ENCODE measurements at regions not wholly inside any gene's neighbourhood (a gene's known extent, or its start where the extent isn't known, plus 50 kb on each side); places are given as distances from the start of the nearest gene placed in this dataset.

DNA sequence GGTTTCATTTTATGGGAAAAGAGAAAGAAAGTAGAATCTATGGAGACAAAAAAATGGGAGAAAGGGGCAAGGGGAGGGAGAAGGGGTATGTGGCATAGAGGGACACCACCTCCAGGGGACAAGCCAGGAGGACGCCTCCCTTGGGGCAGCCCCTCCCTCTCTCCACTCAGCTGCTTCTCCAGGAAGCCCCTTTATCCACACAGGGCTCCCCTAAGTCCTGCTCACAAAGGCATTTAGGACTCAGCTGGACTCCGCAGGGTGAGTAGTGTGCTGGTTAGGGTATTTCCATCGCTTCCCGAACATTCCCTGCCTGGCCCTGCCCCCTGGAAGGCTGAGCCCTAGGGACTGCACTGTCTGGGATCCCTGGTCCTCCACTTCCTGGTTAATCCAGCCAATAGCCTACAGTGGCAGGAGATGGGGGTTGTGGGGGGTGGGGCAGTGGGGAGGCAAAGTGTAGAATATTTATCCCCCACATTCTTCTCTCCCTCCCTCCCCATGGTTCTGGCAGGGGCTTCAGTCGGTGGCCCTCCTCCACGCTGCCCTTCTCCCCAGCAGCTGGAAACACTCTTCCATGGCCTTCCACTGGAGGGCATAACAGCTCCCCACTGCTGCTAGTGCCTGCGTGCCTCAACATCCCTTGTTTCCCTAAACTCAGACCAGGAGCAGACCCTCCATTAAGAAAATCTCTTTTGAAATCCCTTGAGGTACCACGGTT, 84.8 kb downstream of the SNX5 start (continued):
- TF ChIP-seq ZNF788 (CRISPR knock-in tag; IDR thresholded peaks at IDR 0.05; ENCODE audit: borderline replicate concordance) = no peak
- no peak for TF ChIP-seq MXD4 (CRISPR knock-in tag; IDR thresholded peaks at IDR 0.05)
- TF ChIP-seq RAD21 (CRISPR knock-in tag; IDR thresholded peaks at IDR 0.05) = 0 out of 2 replicates have a peak, but pooled peaks have one; percentile 9
- TF ChIP-seq KLF6 (CRISPR knock-in tag; IDR thresholded peaks at IDR 0.05) = no peak
- TF ChIP-seq, protein P1, sequence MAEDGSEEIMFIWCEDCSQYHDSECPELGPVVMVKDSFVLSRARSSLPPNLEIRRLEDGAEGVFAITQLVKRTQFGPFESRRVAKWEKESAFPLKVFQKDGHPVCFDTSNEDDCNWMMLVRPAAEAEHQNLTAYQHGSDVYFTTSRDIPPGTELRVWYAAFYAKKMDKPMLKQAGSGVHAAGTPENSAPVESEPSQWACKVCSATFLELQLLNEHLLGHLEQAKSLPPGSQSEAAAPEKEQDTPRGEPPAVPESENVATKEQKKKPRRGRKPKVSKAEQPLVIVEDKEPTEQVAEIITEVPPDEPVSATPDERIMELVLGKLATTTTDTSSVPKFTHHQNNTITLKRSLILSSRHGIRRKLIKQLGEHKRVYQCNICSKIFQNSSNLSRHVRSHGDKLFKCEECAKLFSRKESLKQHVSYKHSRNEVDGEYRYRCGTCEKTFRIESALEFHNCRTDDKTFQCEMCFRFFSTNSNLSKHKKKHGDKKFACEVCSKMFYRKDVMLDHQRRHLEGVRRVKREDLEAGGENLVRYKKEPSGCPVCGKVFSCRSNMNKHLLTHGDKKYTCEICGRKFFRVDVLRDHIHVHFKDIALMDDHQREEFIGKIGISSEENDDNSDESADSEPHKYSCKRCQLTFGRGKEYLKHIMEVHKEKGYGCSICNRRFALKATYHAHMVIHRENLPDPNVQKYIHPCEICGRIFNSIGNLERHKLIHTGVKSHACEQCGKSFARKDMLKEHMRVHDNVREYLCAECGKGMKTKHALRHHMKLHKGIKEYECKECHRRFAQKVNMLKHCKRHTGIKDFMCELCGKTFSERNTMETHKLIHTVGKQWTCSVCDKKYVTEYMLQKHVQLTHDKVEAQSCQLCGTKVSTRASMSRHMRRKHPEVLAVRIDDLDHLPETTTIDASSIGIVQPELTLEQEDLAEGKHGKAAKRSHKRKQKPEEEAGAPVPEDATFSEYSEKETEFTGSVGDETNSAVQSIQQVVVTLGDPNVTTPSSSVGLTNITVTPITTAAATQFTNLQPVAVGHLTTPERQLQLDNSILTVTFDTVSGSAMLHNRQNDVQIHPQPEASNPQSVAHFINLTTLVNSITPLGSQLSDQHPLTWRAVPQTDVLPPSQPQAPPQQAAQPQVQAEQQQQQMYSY (CRISPR knock-in tag; IDR thresholded peaks at IDR 0.05) = no peak
- no peak for TF ChIP-seq HNRNPUL1 (IDR thresholded peaks at IDR 0.05; ENCODE audit: low read depth, low read length)
- TF ChIP-seq RORA (CRISPR knock-in tag; IDR thresholded peaks at IDR 0.05) = no peak
- no peak for TF ChIP-seq ZNF225 (CRISPR knock-in tag; IDR thresholded peaks at IDR 0.05)
- no peak for TF ChIP-seq KMT2B (CRISPR knock-in tag; IDR thresholded peaks at IDR 0.05)
- TF ChIP-seq, protein P2, sequence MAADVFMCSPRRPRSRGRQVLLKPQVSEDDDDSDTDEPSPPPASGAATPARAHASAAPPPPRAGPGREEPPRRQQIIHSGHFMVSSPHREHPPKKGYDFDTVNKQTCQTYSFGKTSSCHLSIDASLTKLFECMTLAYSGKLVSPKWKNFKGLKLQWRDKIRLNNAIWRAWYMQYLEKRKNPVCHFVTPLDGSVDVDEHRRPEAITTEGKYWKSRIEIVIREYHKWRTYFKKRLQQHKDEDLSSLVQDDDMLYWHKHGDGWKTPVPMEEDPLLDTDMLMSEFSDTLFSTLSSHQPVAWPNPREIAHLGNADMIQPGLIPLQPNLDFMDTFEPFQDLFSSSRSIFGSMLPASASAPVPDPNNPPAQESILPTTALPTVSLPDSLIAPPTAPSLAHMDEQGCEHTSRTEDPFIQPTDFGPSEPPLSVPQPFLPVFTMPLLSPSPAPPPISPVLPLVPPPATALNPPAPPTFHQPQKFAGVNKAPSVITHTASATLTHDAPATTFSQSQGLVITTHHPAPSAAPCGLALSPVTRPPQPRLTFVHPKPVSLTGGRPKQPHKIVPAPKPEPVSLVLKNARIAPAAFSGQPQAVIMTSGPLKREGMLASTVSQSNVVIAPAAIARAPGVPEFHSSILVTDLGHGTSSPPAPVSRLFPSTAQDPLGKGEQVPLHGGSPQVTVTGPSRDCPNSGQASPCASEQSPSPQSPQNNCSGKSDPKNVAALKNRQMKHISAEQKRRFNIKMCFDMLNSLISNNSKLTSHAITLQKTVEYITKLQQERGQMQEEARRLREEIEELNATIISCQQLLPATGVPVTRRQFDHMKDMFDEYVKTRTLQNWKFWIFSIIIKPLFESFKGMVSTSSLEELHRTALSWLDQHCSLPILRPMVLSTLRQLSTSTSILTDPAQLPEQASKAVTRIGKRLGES (CRISPR knock-in tag; IDR thresholded peaks at IDR 0.05; ENCODE audit: borderline replicate concordance) = no peak

Data from HepG2 (cell line).